MM.1S (cell line): ENCODE measurements at regions not wholly inside any gene's neighbourhood (a gene's known extent, or its start where the extent isn't known, plus 50 kb on each side); places are given as distances from the start of the nearest gene placed in this dataset.

Experiments
- CTCF ChIP-seq: fragments of 300-600 bp; sonication (generic); IDR thresholded peaks from 2 replicates; pipeline ENCODE4 v1.5.1; 2016; ENCODE audit warnings: antibody characterized with exemption, low read length, mixed read lengths
- EZH2 ChIP-seq: fragments of 300-600 bp; sonication (generic); optimal IDR thresholded peaks from 2 replicates; pipeline ENCODE3; 2017; ENCODE audit warnings: low read depth, mild to moderate bottlenecking, antibody characterized with exemption, low read length, mixed read lengths
- EZH2phosphoT487 ChIP-seq: fragments of 300-600 bp; sonication (generic); IDR thresholded peaks from 2 replicates; pipeline ENCODE4 v1.6.1; 2018; ENCODE audit warnings: antibody characterized with exemption, low read length

GRCh38 chr4:177107288-177107921 lies 202.3 kb upstream of the NEIL3 start:
- TF ChIP-seq CTCF: no peak
- TF ChIP-seq EZH2: no peak
- TF ChIP-seq EZH2phosphoT487: no peak
